ENCODE measurements at regions not wholly inside any gene's neighbourhood (a gene's known extent, or its start where the extent isn't known, plus 50 kb on each side); places are given as distances from the start of the nearest gene placed in this dataset.

- H3K27ac ChIP-seq, result no peak overlapping the region
- no peak for DNase-seq (ENCODE audit: low spot score)
- H3K4me3 ChIP-seq, result no peak overlapping the region
- TF ChIP-seq CTCF (IDR thresholded peaks at IDR 0.05), result no peak
Observed at GRCh38 chr7:32144676-32145075, 74.5 kb upstream of the PDE1C start.

GRCh38 chr7:32143301-32143700 lies 73.1 kb upstream of the PDE1C start:
- DNase-seq (ENCODE audit: low spot score), result no peak
- TF ChIP-seq CTCF (IDR thresholded peaks at IDR 0.05), result no peak
- no peak overlapping the region for H3K4me3 ChIP-seq
- H3K27ac ChIP-seq, result no peak overlapping the region

GRCh38 chr7:32142649-32143048 lies 72.4 kb upstream of the PDE1C start:
- no peak for DNase-seq (ENCODE audit: low spot score)
- Histone ChIP-seq H3K4me3 (no peak overlapping the region), H3K27ac (no peak overlapping the region)
- TF ChIP-seq CTCF (IDR thresholded peaks at IDR 0.05), result no peak

GRCh38 chr7:32140210-32140939 lies 70.2 kb upstream of the PDE1C start:
- no peak overlapping the region for H3K27ac ChIP-seq
- DNase-seq (ENCODE audit: low spot score), result no peak
- H3K4me3 ChIP-seq, result no peak overlapping the region
- no peak for TF ChIP-seq CTCF (IDR thresholded peaks at IDR 0.05)

GRCh38 chr7:32137059-32137458 lies 66.9 kb upstream of the PDE1C start:
- no peak for TF ChIP-seq CTCF (IDR thresholded peaks at IDR 0.05)

GRCh38 chr7:32131091-32131490 lies 60.9 kb upstream of the PDE1C start:
- DNase-seq (ENCODE audit: low spot score), result no peak
- no peak for TF ChIP-seq CTCF (IDR thresholded peaks at IDR 0.05)
- no peak overlapping the region for H3K27ac ChIP-seq
- H3K4me3 ChIP-seq, result no peak overlapping the region

More at GRCh38 chr7:32137059-32137458, 66.9 kb upstream of the PDE1C start:
- H3K4me3 ChIP-seq, result no peak overlapping the region
- no peak for DNase-seq (ENCODE audit: low spot score)
- no peak overlapping the region for H3K27ac ChIP-seq

- no peak for DNase-seq (ENCODE audit: low spot score)
- Histone ChIP-seq H3K27ac (no peak overlapping the region), H3K4me3 (no peak overlapping the region)
- no peak for TF ChIP-seq CTCF (IDR thresholded peaks at IDR 0.05)
Observed at GRCh38 chr7:32126843-32127242, 56.6 kb upstream of the PDE1C start.
